PC-3 (cell line): ENCODE measurements at regions not wholly inside any gene's neighbourhood (a gene's known extent, or its start where the extent isn't known, plus 50 kb on each side); places are given as distances from the start of the nearest gene placed in this dataset.

Experiments used
- ATAC-seq: fragments of 200-7000 bp; cut with Tn5 transposase; 2 replicates; pipeline ENCODE4 v1.9.1; 2020; ENCODE audit warnings: mild to moderate bottlenecking, moderate library complexity
- BruUV-seq: library from RNA; stranded (reverse); fragments of 400-500 nt; replicated peaks from 2 replicates; lab custom pipeline; 2021; lab: Mats Ljungman, UMichigan
- CTCF ChIA-PET: fragments of 300-600 bp; sonication (Branson Sonifier 250); formaldehyde crosslinking; loops from one replicate; lab custom pipeline; 2022; ENCODE audit warnings: antibody characterized with exemption; lab: Charles Lee
- POLR2A ChIA-PET: fragments of 300-600 bp; sonication (Branson Sonifier 250); formaldehyde crosslinking; loops from one replicate; lab custom pipeline; 2022; ENCODE audit warnings: antibody characterized with exemption; ENCODE audit not compliant: unreplicated experiment; lab: Charles Lee
- DNase-seq: peaks from one replicate; pipeline ENCODE4 v3.0.0-alpha.2; 2015
- H2AFZ ChIP-seq: fragments of 300-600 bp; sonication (generic); 2 replicates; pipeline ENCODE4 v1.6.0; 2016; ENCODE audit warnings: antibody characterized with exemption, low read length
- H3F3A ChIP-seq: fragments of 300-600 bp; sonication (generic); one replicate; pipeline ENCODE4 v1.6.0; 2017; ENCODE audit warnings: antibody characterized with exemption, low read length, control low read depth, mild to moderate bottlenecking; ENCODE audit not compliant: unreplicated experiment
- H3K27ac ChIP-seq: fragments of 300-600 bp; sonication (generic); 2 replicates; pipeline ENCODE4 v1.5.1; 2016; ENCODE audit warnings: mild to moderate bottlenecking, low read length
- H3K27me3 ChIP-seq: fragments of 300-600 bp; sonication (generic); 2 replicates; pipeline ENCODE4 v1.6.1; 2016; ENCODE audit warnings: low read length, mixed read lengths
- H3K36me3 ChIP-seq: fragments of 300-600 bp; sonication (generic); 2 replicates; pipeline ENCODE4 v1.6.1; 2016; ENCODE audit warnings: low read depth, mixed run types, low read length, mixed read lengths
- H3K4me1 ChIP-seq: fragments of 300-600 bp; sonication (generic); 2 replicates; pipeline ENCODE4 v1.5.1; 2016; ENCODE audit warnings: low read length; ENCODE audit not compliant: insufficient read depth
- H3K4me2 ChIP-seq: fragments of 300-600 bp; sonication (generic); 2 replicates; pipeline ENCODE4 v1.6.0; 2016; ENCODE audit warnings: low read length
- H3K4me3 ChIP-seq: fragments of 300-600 bp; sonication (generic); 2 replicates; pipeline ENCODE4 v1.5.1; 2016; ENCODE audit warnings: mild to moderate bottlenecking, low read length, mixed read lengths
- H3K79me2 ChIP-seq: fragments of 300-600 bp; sonication (generic); 2 replicates; pipeline ENCODE4 v1.6.1; 2017; ENCODE audit warnings: low read length, mixed read lengths
- H3K9ac ChIP-seq: fragments of 300-600 bp; sonication (generic); 2 replicates; pipeline ENCODE4 v1.6.0; 2016; ENCODE audit warnings: mild to moderate bottlenecking, low read length
- H3K9me2 ChIP-seq: fragments of 300-600 bp; sonication (generic); replicated peaks from 2 replicates; pipeline ENCODE4 v1.6.1; 2016; ENCODE audit warnings: mixed run types, low read length, mixed read lengths
- H3K9me3 ChIP-seq: fragments of 300-600 bp; sonication (generic); 2 replicates; pipeline ENCODE4 v1.6.1; 2016; ENCODE audit warnings: low read length, mixed read lengths
- H4K20me1 ChIP-seq: fragments of 300-600 bp; sonication (generic); 2 replicates; pipeline ENCODE4 v1.6.1; 2016; ENCODE audit warnings: low read length, mixed read lengths
- CTCF ChIP-seq: fragments of 300-600 bp; sonication (generic); conservative IDR thresholded peaks from 2 replicates; pipeline ENCODE4 v1.5.1; 2017; ENCODE audit warnings: antibody characterized with exemption, low read depth, mild to moderate bottlenecking, low read length
- EZH2 ChIP-seq: fragments of 300-600 bp; sonication (generic); IDR thresholded peaks from one replicate; pipeline ENCODE4 v1.6.1; 2017; ENCODE audit warnings: antibody characterized with exemption, mild to moderate bottlenecking, low read length; ENCODE audit not compliant: unreplicated experiment
- EZH2phosphoT487 ChIP-seq: fragments of 300-600 bp; sonication (generic); IDR thresholded peaks from 2 replicates; pipeline ENCODE4 v1.6.1; 2018; ENCODE audit warnings: mild to moderate bottlenecking, antibody characterized with exemption, low read length, borderline replicate concordance
- intact Hi-C: fragments of 100-400 bp; cut with micrococcal nuclease; formaldehyde crosslinking; loops from 2 replicates; pipeline ENCODE4 v1.9.0; 2023

- ChIA-PET CTCF (interaction anchor here (0.5 kb wide), 1 partner anchor 893 kb away, joined by 3 read pairs; no protein-coding TSS in a partner anchor), POLR2A (no interaction called here)
- H3K79me2 ChIP-seq = no peaks in the 10 kb centered on the region
- H3K27ac ChIP-seq = no peak overlapping the region
- H3K9me3 ChIP-seq = no peaks in the 10 kb centered on the region
- no peaks in the 10 kb centered on the region for H3K4me1 ChIP-seq
- H2AFZ ChIP-seq = no peak overlapping the region
- no peaks in the 10 kb centered on the region for H3F3A ChIP-seq
- BruUV-seq = no TSS peak
- ATAC-seq (no peak), DNase-seq (no peak)
- H3K9ac ChIP-seq = no peak overlapping the region
- H3K4me3 ChIP-seq = no peak overlapping the region
- H3K27me3 ChIP-seq = no peaks in the 10 kb centered on the region
- no peak overlapping the region for H3K4me2 ChIP-seq
- intact Hi-C loops = no loop called here
- H4K20me1 ChIP-seq = no peaks in the 10 kb centered on the region
- no peaks in the 10 kb centered on the region for H3K9me2 ChIP-seq
- TF ChIP-seq EZH2phosphoT487 (no peak), EZH2 (no peak), CTCF (no peak)
- H3K36me3 ChIP-seq = no peaks in the 10 kb centered on the region
Measured at GRCh38 chr18:73594749-73595148, 552.9 kb downstream of the FBXO15 start.

GRCh38 chr18:73593207-73593606 lies 554.4 kb downstream of the FBXO15 start:
- DNase-seq = no peak
- Histone ChIP-seq H3K27ac (no peak overlapping the region), H3K27me3 (no peaks in the 10 kb centered on the region), H3K4me1 (no peaks in the 10 kb centered on the region), H3K4me3 (no peak overlapping the region), H3K36me3 (no peaks in the 10 kb centered on the region), H2AFZ (no peak overlapping the region), H3K9me3 (no peaks in the 10 kb centered on the region), H4K20me1 (no peaks in the 10 kb centered on the region), H3K9ac (no peak overlapping the region), H3K9me2 (no peaks in the 10 kb centered on the region), H3F3A (no peaks in the 10 kb centered on the region), H3K79me2 (no peaks in the 10 kb centered on the region), H3K4me2 (no peak overlapping the region)
- no peak for TF ChIP-seq EZH2
- TF ChIP-seq CTCF = no peak
- TF ChIP-seq EZH2phosphoT487 = no peak
- intact Hi-C loops = no loop called here
- POLR2A ChIA-PET = no interaction called here
- ATAC-seq = no peak
- CTCF ChIA-PET = no interaction called here
- BruUV-seq = no TSS peak

- no peaks in the 10 kb centered on the region for H3K79me2 ChIP-seq
- no peaks in the 10 kb centered on the region for H3K9me3 ChIP-seq
- no peak overlapping the region for H2AFZ ChIP-seq
- intact Hi-C loops = no loop called here
- H3K4me1 ChIP-seq = no peaks in the 10 kb centered on the region
- ATAC-seq = no peak
- H3K9ac ChIP-seq = no peak overlapping the region
- DNase-seq = no peak
- no peaks in the 10 kb centered on the region for H4K20me1 ChIP-seq
- CTCF ChIA-PET = no interaction called here
- no peaks in the 10 kb centered on the region for H3K36me3 ChIP-seq
- no TSS peak for BruUV-seq
- H3K4me3 ChIP-seq = no peak overlapping the region
- no peaks in the 10 kb centered on the region for H3K9me2 ChIP-seq
- TF ChIP-seq EZH2 = no peak
- no peak overlapping the region for H3K27ac ChIP-seq
- no peaks in the 10 kb centered on the region for H3K27me3 ChIP-seq
- no peaks in the 10 kb centered on the region for H3F3A ChIP-seq
- POLR2A ChIA-PET = no interaction called here
- H3K4me2 ChIP-seq = no peak overlapping the region
Measured at GRCh38 chr18:73590950-73591349, 556.7 kb downstream of the FBXO15 start.
